WTC11 (cell line): ENCODE measurements at regions not wholly inside any gene's neighbourhood (a gene's known extent, or its start where the extent isn't known, plus 50 kb on each side); places are given as distances from the start of the nearest gene placed in this dataset.

Experiments
- ATAC-seq: fragments of 200-7000 bp; cut with Tn5 transposase; 2 replicates; pipeline ENCODE4 v1.10.0; 2021; ENCODE audit warnings: mild to moderate bottlenecking, moderate library complexity
- CTCF ChIA-PET: fragments of 300-600 bp; sonication (Branson Sonifier 250); formaldehyde crosslinking; loops from one replicate; lab custom pipeline; 2021; ENCODE audit warnings: antibody characterized with exemption; lab: Charles Lee
- POLR2A ChIA-PET: fragments of 350-600 bp; sonication (Branson Sonifier 250); formaldehyde crosslinking; loops from one replicate; lab custom pipeline; 2021; ENCODE audit warnings: antibody characterized with exemption; lab: Charles Lee
- DNase-seq: peaks from one replicate; pipeline ENCODE4 v3.0.0; 2021; ENCODE audit warnings: low spot score
- H3K27ac Mint-ChIP-seq: 2 replicates; pipeline ENCODE4 v1.8.0; 2021; ENCODE audit warnings: mixed read lengths
- H3K27me3 Mint-ChIP-seq: 2 replicates; pipeline ENCODE4 v1.8.0; 2021; ENCODE audit warnings: low read depth, mild to moderate bottlenecking, moderate library complexity, mixed read lengths
- H3K36me3 Mint-ChIP-seq: 2 replicates; pipeline ENCODE4 v1.8.0; 2021; ENCODE audit warnings: mixed read lengths
- H3K4me1 Mint-ChIP-seq: 2 replicates; pipeline ENCODE4 v1.8.0; 2022; ENCODE audit warnings: mixed read lengths
- H3K4me3 Mint-ChIP-seq: 2 replicates; pipeline ENCODE4 v1.8.0; 2021; ENCODE audit warnings: mild to moderate bottlenecking, moderate library complexity, mixed read lengths
- H3K9me3 Mint-ChIP-seq: 2 replicates; pipeline ENCODE4 v1.8.0; 2021; ENCODE audit warnings: mixed read lengths
- ARID4B ChIP-seq: sonication (generic); formaldehyde crosslinking; IDR thresholded peaks from 2 replicates; pipeline ENCODE4 v1.8.0; 2023; ENCODE audit warnings: missing genetic modification reagents, mild to moderate bottlenecking, borderline replicate concordance
- CBFB ChIP-seq: sonication (generic); formaldehyde crosslinking; IDR thresholded peaks from 2 replicates; pipeline ENCODE4 v1.8.1; 2022; ENCODE audit warnings: mild to moderate bottlenecking, low read depth, missing genetic modification reagents
- ERG ChIP-seq: fragments of 250-450 bp; sonication (Bioruptor Pico); IDR thresholded peaks from 2 replicates; pipeline ENCODE4 v1.8.0; 2021; ENCODE audit warnings: mild to moderate bottlenecking
- ESRRA ChIP-seq: sonication (generic); formaldehyde crosslinking; IDR thresholded peaks from 2 replicates; pipeline ENCODE4 v1.8.1; 2022; ENCODE audit warnings: mild to moderate bottlenecking, missing genetic modification reagents, borderline replicate concordance
- FOXJ3 ChIP-seq: sonication (generic); formaldehyde crosslinking; IDR thresholded peaks from 2 replicates; pipeline ENCODE4 v1.9.0; 2021; ENCODE audit warnings: missing genetic modification reagents, mild to moderate bottlenecking, borderline replicate concordance
- GRHL2 ChIP-seq: fragments of 250-450 bp; sonication (Bioruptor Pico); IDR thresholded peaks from 2 replicates; pipeline ENCODE4 v1.8.0; 2022; ENCODE audit warnings: mild to moderate bottlenecking, moderate library complexity; ENCODE audit not compliant: insufficient replicate concordance, severe bottlenecking
- GTF2I ChIP-seq: fragments of 250-450 bp; sonication (Bioruptor Pico); conservative IDR thresholded peaks from 2 replicates; pipeline ENCODE4 v1.4.0; 2021; ENCODE audit warnings: mild to moderate bottlenecking
- KAT7 ChIP-seq: sonication (generic); formaldehyde crosslinking; IDR thresholded peaks from 2 replicates; pipeline ENCODE4 v1.8.1; 2023; ENCODE audit warnings: missing genetic modification reagents, mild to moderate bottlenecking, borderline replicate concordance
- MLX ChIP-seq: sonication (generic); formaldehyde crosslinking; IDR thresholded peaks from 2 replicates; pipeline ENCODE4 v1.8.1; 2023; ENCODE audit warnings: mild to moderate bottlenecking, missing genetic modification reagents, moderate library complexity
- NFATC4 ChIP-seq: fragments of 250-450 bp; sonication (Bioruptor Pico); IDR thresholded peaks from 2 replicates; pipeline ENCODE4 v1.9.0; 2021; ENCODE audit warnings: mild to moderate bottlenecking
- NFE2L1 ChIP-seq: sonication (generic); formaldehyde crosslinking; IDR thresholded peaks from 2 replicates; pipeline ENCODE4 v1.8.1; 2023; ENCODE audit warnings: missing genetic modification reagents
- NFYB ChIP-seq: sonication (generic); formaldehyde crosslinking; conservative IDR thresholded peaks from 2 replicates; pipeline ENCODE4 v1.8.0; 2022; ENCODE audit warnings: low read depth, missing genetic modification reagents
- PRRX2 ChIP-seq: fragments of 250-450 bp; sonication (Bioruptor Pico); IDR thresholded peaks from 2 replicates; pipeline ENCODE4 v1.8.0; 2021; ENCODE audit warnings: mild to moderate bottlenecking
- TCF7 ChIP-seq: sonication (generic); formaldehyde crosslinking; IDR thresholded peaks from 2 replicates; pipeline ENCODE4 v1.8.0; 2022; ENCODE audit warnings: mild to moderate bottlenecking, low read depth, missing genetic modification reagents, moderate library complexity
- ZMAT4 ChIP-seq: fragments of 250-450 bp; sonication (Bioruptor Pico); IDR thresholded peaks from 2 replicates; pipeline ENCODE4 v1.9.0; 2021; ENCODE audit warnings: mild to moderate bottlenecking
- ZNF138 ChIP-seq: sonication (generic); formaldehyde crosslinking; conservative IDR thresholded peaks from 2 replicates; pipeline ENCODE4 v1.8.1; 2022; ENCODE audit warnings: mild to moderate bottlenecking, moderate library complexity, missing genetic modification reagents
- ZNF512 ChIP-seq: sonication (generic); formaldehyde crosslinking; IDR thresholded peaks from 2 replicates; pipeline ENCODE4 v1.8.1; 2022; ENCODE audit warnings: missing genetic modification reagents, borderline replicate concordance
- ZNF532 ChIP-seq: fragments of 250-450 bp; sonication (Bioruptor Pico); IDR thresholded peaks from 2 replicates; pipeline ENCODE4 v1.9.0; 2021; ENCODE audit warnings: mild to moderate bottlenecking, borderline replicate concordance

- POLR2A ChIA-PET, result interaction anchor here (0.7 kb wide), 1 partner anchor 23 kb away, joined by 3 read pairs; no protein-coding TSS in a partner anchor
- Mint-ChIP-seq H3K4me1 (no peaks in the 10 kb centered on the region), H3K27ac (no peak overlapping the region), H3K36me3 (no peaks in the 10 kb centered on the region), H3K27me3 (no peaks in the 10 kb centered on the region), H3K4me3 (no peak overlapping the region), H3K9me3 (peaks cover 4% of the 10 kb centered on the region; the same call in 1 of the 2 replicates)
- CTCF ChIA-PET, result no interaction called here
- TF ChIP-seq ZNF138 (CRISPR knock-in tag) (no peak), ESRRA (CRISPR knock-in tag) (no peak), GTF2I (CRISPR knock-in tag) (no peak), TCF7 (CRISPR knock-in tag) (no peak), ERG (CRISPR knock-in tag) (no peak), NFE2L1 (CRISPR knock-in tag) (no peak), MLX (CRISPR knock-in tag) (no peak), NFATC4 (CRISPR knock-in tag) (no peak)
- no peak for DNase-seq
- no peak for ATAC-seq
Observed at GRCh38 chr10:8758029-8758428, 703.5 kb downstream of the GATA3 start.

- no peaks in the 10 kb centered on the region for H3K36me3 Mint-ChIP-seq
- CTCF ChIA-PET, result interaction anchor here (0.6 kb wide), 1 partner anchor 14 kb away, joined by 3 read pairs; no protein-coding TSS in a partner anchor
- POLR2A ChIA-PET, result interaction anchor here (0.5 to 1.2 kb wide), 2 partner anchors 11 to 400 kb away, joined by 3 to 4 read pairs; no protein-coding TSS in a partner anchor
- no peak overlapping the region for H3K27ac Mint-ChIP-seq
- DNase-seq (no peak), ATAC-seq (no peak)
- TF ChIP-seq ARID4B (no peak), GRHL2 (no peak), PRRX2 (CRISPR knock-in tag) (no peak), CBFB (CRISPR knock-in tag) (no peak), ZNF532 (CRISPR knock-in tag) (no peak), NFYB (no peak), ZMAT4 (CRISPR knock-in tag) (no peak), FOXJ3 (no peak), KAT7 (CRISPR knock-in tag) (no peak), ZNF512 (CRISPR knock-in tag) (no peak)
- H3K4me3 Mint-ChIP-seq, result no peak overlapping the region
- H3K9me3 Mint-ChIP-seq, result no peaks in the 10 kb centered on the region
- H3K27me3 Mint-ChIP-seq, result no peaks in the 10 kb centered on the region
- H3K4me1 Mint-ChIP-seq, result peaks cover 11% of the 10 kb centered on the region
Observed at GRCh38 chr10:8766899-8767298, 712.4 kb downstream of the GATA3 start.
